H1 (cell line): ENCODE measurements at regions not wholly inside any gene's neighbourhood (a gene's known extent, or its start where the extent isn't known, plus 50 kb on each side); places are given as distances from the start of the nearest gene placed in this dataset.

Experiments
- BCL11A ChIP-seq, 2 experiments: IDR thresholded peaks; one replicate each; pipeline ENCODE4 v1.6.1; 2011; ENCODE audit warnings: low read depth in 2 of 2, low read length in 2 of 2, mild to moderate bottlenecking in 2 of 2
- CEBPB ChIP-seq: IDR thresholded peaks from 2 replicates; pipeline ENCODE4 v1.6.1; 2012; ENCODE audit warnings: low read depth, low read length
- CTBP2 ChIP-seq: IDR thresholded peaks from 2 replicates; pipeline ENCODE4 v1.7.0; 2011; ENCODE audit warnings: borderline replicate concordance, mild to moderate bottlenecking, moderate library complexity, mixed read lengths, low read length; ENCODE audit not compliant: insufficient read depth, insufficient read length
- EZH2 ChIP-seq: fragments of 200-600 bp; sonication (generic); IDR thresholded peaks from 2 replicates; pipeline ENCODE4 v1.7.1; 2012; ENCODE audit warnings: low read depth, mild to moderate bottlenecking, moderate library complexity, low read length, inconsistent platforms; ENCODE audit not compliant: severe bottlenecking
- FOSL1 ChIP-seq: IDR thresholded peaks from 2 replicates; pipeline ENCODE4 v1.6.1; 2011; ENCODE audit warnings: mild to moderate bottlenecking, low read depth, low read length, moderate library complexity; ENCODE audit not compliant: insufficient read depth
- HDAC6 ChIP-seq: IDR thresholded peaks from one replicate; pipeline ENCODE4 v1.7.1; 2012; ENCODE audit warnings: low read depth, mild to moderate bottlenecking, inconsistent platforms, low read length, moderate library complexity
- RAD21 ChIP-seq, 2 experiments: IDR thresholded peaks in 1 of 2; conservative IDR thresholded peaks in 1 of 2; 2 replicates each; pipeline ENCODE4 v1.6.1; 2011; ENCODE audit warnings: low read depth in 2 of 2, low read length in 2 of 2, improper control_type of control experiment in 1 of 2, inconsistent platforms in 1 of 2, mild to moderate bottlenecking in 1 of 2, moderate library complexity in 1 of 2
- SP2 ChIP-seq: IDR thresholded peaks from 2 replicates; pipeline ENCODE4 v1.6.1; 2012; ENCODE audit warnings: mild to moderate bottlenecking, low read length, inconsistent platforms
- TCF12 ChIP-seq: IDR thresholded peaks from 2 replicates; pipeline ENCODE4 v1.6.1; 2011; ENCODE audit warnings: low read depth, mild to moderate bottlenecking, low read length

- TF ChIP-seq BCL11A (IDR thresholded peaks at IDR 0.05; ENCODE audit: low read depth in 2 of 2, low read length in 2 of 2) (no peak), CTBP2 (no peak), EZH2 (no peak), RAD21 (IDR thresholded peaks at IDR 0.05 in 1 of 2, conservative IDR thresholded peaks at IDR 0.05 in 1 of 2; ENCODE audit: low read depth in 2 of 2, low read length in 2 of 2) (no peak), CEBPB (no peak), HDAC6 (no peak), TCF12 (no peak), SP2 (no peak), FOSL1 (no peak)
- TF ChIP-seq, all 59 proteins: peak for 0
Measured at GRCh38 chr2:82256288-82256687, 1951.7 kb upstream of the LRRTM1 start (continued).
